ENCODE measurements at regions not wholly inside any gene's neighbourhood (a gene's known extent, or its start where the extent isn't known, plus 50 kb on each side); places are given as distances from the start of the nearest gene placed in this dataset.
"Not testable (repeated sequence)": the region's sequence is repeated elsewhere in the genome, so short reads cannot be mapped to it uniquely, and the experiment has no call there.

DNA sequence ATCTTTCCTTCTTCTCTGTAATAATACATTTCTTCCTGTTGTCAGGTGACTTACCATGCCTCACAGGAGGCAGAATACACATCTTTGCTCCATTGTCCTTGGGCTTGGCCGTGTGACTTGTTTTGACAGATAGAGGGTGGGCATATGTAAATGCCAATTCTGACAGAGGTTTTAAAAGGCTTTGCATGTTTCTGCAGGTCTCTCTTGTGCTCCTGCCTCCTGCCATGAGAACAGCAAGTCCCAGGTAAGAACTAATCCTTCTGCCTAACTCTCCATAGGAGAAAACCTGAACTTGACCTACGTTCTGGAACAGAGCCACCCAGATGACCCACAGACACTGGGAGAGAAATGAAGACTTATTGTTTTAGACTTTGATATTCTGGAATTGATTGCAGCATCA is 88.7 kb upstream of the TNFSF11 start:
- DNase-seq, result no peak

GRCh38 chr13:42486711-42487198 is 87.2 kb upstream of the TNFSF11 start:
- no peak for DNase-seq

DNA sequence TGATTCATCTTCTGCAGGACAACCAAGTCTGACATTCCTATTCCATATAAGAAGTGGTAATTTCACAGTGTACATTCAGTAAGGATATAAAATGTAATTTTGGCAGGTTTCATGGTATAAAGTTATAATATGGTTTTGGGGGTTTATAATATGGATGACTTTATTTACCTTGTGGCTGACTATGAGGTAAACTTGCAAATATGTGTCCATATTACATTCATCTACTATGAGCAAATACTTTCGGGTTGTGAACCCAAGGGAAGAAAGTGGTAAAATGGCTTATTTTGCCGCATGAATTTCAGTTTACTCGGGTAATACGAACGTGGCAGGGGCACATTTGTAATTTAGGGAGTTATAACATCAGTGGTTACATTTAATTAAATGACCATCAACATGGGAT is 86.7 kb upstream of the TNFSF11 start:
- DNase-seq, result no peak

DNA sequence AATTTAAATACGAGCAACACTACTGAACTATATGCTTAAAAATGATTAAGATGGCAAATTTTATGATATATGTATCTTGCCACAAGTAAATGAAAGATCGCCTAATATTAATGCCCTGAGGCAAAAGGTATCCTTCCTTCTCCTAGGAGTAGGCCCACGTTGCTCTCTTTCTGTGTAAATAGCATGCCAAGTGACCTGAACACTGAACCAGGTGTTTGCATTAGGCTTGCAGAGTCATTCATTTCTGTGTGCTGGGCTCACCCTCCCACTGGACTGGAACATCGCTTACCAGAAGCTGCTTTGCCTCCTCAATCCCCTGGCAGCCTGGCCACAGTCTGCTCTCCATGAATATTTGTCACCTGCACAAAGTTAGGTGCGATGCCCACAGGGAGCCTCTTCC is 83.3 kb upstream of the TNFSF11 start:
- DNase-seq, result no peak

GRCh38 chr13:42492372-42492920 is 81.5 kb upstream of the TNFSF11 start:
- no peak for DNase-seq

DNA sequence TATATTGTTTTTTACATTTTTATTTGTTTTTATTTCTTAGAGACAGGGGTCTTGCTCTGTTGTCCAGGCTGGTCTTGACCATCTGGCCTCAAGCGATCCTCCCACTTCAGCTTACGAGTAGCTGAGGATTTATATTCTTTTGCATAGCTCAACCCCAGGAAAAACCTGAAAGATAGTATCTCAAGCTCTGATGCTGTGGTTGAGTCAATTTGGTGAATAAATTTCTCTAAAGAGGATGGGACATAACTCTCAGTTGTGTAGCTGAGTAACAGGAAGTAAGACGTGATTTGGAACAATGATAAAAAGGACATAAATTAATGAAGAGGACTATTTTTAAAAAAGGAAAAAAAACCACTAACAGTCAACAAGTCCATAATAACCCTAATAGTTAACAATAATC is 79.8 kb upstream of the TNFSF11 start:
- DNase-seq, result no peak

DNA sequence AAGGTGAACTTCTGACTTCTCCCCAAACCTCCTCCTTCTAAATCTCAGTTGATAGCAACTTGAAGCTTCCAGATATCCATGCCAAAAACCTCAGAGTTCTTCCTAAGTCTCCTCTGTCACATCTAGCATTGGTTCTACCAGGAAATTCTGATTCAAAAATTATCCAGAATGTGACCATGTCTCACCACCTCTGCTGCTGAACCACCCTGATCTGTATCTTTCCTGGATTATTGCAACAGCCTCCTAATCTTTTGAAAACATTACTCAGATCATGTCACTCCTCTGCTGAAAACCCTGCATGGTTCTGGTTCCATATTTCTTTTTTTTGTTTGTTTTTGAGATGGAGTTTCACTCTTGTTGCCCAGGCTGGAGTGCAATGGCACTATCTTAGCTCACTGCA is 78.7 kb upstream of the TNFSF11 start:
- DNase-seq, result no peak

- DNase-seq, result no peak
Observed at GRCh38 chr13:42495751-42496150, 78.2 kb upstream of the TNFSF11 start.

GRCh38 chr13:42496926-42497554 is 76.9 kb upstream of the TNFSF11 start:
- DNase-seq, result not testable (repeated sequence)

DNA sequence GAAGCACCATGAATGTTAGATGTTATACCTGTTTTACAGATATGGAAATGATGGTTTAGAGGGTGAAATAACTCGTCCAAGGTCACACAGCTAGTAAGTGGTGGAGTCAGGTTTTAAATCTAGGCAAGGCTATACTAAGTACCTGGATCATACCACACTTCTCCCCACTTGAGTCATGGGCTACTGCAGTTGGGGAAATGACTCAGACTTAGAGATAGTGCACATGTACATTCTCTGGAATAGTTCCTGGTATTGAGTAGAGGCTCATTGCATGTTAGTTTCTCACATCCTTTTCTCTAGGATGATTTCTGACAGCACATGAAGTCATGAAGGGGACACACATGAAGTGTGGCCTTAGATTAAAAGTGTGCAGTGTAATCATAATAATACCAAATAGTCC is 76.2 kb upstream of the TNFSF11 start:
- no peak for DNase-seq

DNA sequence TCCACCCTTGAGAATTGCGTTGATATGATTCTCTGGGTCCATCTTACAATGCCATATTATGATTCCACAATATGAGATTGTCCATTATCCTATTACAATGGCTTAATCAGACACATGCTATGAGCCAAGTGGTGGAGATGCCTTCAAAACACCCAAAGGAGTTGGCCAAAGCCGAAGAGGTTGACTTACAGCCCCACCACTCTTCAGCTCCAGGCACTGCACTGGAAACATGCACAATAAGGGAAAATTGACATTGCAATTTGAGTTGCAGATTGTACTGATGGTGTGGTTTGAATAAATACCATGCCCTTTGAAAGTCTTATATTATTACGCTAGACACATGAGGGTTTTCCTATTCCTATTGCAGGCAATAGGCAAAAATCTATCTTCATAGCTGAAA is 75.4 kb upstream of the TNFSF11 start:
- DNase-seq, result no peak
